GM21381 (cell line): ENCODE measurements at regions not wholly inside any gene's neighbourhood (a gene's known extent, or its start where the extent isn't known, plus 50 kb on each side); places are given as distances from the start of the nearest gene placed in this dataset.
"Not testable (repeated sequence)": the region's sequence is repeated elsewhere in the genome, so short reads cannot be mapped to it uniquely, and the experiment has no call there.

ENCODE experiments used
- ATAC-seq: cut with Tn5 transposase; IDR thresholded peaks from one replicate; pipeline ENCODE4 v1.9.1; 2021; ENCODE audit warnings: mild to moderate bottlenecking, moderate library complexity; ENCODE audit not compliant: unreplicated experiment

GRCh38 chr15:79738143-79738542 is 158.7 kb downstream of the MTHFS start:
- no peak for ATAC-seq

DNA sequence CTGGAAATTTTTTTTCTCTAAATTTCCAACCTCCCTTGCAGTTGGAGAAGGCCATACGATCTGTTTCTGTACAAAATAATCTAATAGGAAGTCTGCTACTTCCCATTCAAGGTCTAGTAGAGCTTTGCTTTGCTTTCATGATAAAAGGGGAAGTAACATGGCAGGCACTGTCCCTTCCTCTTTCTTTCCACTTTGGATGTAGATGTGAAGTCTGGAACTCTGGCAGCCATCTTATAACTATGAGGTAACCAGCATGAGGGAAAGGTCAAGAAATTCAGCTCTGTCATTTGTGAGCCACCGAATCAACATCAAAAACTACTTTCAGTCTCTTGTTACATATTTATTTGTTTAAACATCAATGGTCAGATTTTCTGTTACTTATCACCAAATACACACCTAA is 156.3 kb downstream of the MTHFS start:
- ATAC-seq, result no peak

DNA sequence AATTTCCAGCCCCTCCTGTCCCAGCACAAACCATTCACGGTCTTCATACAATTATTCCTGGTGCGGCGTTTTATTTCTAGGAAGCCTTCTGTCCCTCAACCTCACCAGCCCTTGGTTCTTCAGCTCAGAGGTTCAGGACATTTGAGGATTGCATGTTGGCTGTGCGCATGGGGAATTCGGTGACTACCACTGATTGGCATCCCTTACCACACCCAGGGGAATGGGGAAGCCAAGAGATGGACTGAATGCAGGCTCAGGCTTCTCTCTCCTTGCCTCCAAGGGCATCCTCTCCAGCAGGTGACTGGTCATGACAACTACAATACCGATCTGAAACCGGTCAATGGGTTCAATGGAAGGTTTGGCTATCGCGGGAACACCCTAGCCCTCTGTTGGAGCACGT is 153.8 kb downstream of the MTHFS start:
- no peak for ATAC-seq

- not testable (repeated sequence) for ATAC-seq
Measured at GRCh38 chr15:79744485-79744884, 152.3 kb downstream of the MTHFS start.

DNA sequence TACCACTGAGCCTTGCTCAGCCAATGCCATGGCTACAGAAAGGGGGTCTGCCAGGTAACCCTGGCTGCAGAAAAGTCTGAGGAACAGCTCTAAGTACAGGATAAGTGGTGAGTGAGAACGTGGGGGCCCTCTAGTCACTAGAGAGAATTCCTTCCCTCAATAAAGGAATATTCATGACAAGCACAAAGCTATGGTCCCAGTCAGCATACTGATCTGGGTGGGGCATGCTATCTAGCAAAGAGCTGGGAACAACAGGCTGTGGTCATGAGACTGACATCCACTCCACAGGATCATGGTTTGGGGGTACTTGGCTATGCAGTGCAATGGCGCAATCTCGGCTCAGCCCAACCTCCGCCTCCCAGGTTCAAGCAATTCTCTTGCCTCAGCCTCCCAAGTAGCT is 140.4 kb downstream of the MTHFS start:
- ATAC-seq, result no peak

DNA sequence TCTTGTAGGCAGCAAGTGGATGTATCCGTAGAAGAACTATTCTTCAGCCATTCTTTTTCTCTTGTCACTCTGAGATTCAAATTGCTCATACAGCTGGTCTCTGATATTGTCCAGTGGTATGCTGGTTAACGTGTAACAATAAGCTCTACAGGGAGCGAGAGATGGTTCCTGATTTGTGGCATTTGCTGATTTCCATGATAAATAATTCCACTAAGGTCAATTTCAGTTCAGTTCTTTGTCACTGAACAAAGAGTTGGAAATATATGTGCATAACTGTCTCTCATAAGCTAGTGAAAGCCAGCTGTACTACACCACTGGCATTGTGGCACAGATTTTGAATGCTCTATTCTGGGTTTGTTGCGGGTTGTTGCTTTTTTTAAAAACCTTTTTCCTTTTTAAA is 131.7 kb downstream of the MTHFS start:
- ATAC-seq, result no peak

GRCh38 chr15:79769069-79769481 is 127.7 kb downstream of the MTHFS start:
- no peak for ATAC-seq

- ATAC-seq, result no peak
Measured at GRCh38 chr15:79769933-79770759, 126.7 kb downstream of the MTHFS start.

DNA sequence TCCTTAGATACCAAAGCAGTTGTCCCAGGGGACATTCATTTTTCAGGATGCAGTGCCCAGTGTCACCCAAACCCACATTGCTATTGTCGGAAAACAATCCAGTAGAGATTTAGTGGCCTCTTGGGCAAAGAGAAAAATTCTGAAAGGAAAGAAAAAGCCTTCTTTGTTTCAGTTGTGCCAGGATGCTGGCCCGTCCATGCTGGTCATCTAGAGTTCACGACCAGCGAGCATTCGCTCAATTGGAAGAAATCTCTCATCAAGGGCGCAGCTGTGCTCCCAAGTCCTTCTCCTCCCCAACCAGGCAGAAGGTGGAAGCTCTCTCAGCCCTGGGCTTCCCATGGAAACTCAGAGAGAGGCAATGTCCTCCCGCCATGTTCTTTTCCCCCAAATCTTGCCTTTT is 123.7 kb downstream of the MTHFS start:
- no peak for ATAC-seq

GRCh38 chr15:79775821-79776220 is 121.0 kb downstream of the MTHFS start:
- no peak for ATAC-seq

DNA sequence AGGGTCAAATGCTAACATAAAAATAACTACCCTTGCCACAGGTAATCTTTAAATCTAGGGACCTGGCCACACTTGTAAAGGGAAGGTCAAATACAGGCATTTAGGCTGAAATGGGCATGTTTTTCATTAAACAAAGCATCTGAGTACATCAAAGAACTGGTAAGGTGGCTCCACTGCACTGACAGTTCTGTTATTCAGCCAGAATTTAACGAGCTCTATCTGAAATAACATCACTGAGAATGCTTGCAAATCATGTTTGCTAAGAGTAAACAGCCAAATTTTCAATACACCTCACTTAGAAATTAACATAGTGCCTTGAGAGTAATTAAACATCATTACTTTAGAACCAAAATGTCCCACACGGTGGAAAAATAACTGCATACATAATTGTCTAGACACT is 118.9 kb downstream of the MTHFS start:
- ATAC-seq, result no peak

GRCh38 chr15:79778378-79778990 is 118.3 kb downstream of the MTHFS start:
- no peak for ATAC-seq

DNA sequence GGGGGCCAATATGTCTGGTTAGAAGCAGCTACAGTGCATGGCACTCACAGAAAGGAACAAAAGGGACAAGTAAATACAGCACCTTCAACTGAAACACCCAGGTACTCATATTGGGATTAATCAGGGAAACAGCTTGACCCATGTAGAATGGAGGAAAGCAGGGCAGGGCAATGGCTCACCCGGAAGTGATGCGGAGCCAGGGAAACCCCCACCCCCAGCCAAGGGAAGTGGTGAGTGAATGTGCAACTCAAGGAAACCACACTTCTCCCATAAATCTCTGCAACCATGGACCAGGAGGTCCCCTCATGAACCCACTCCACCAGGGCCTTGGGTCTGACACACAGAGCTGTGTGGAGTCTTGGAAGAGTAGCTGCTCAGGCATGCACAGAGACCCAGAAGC is 117.1 kb downstream of the MTHFS start:
- ATAC-seq, result no peak

- ATAC-seq, result not testable (repeated sequence)
Measured at GRCh38 chr15:79782307-79782706, 114.5 kb downstream of the MTHFS start.
